Esophagus muscularis mucosa (tissue), 3 donors: ENCODE measurements at regions not wholly inside any gene's neighbourhood (a gene's known extent, or its start where the extent isn't known, plus 50 kb on each side); places are given as distances from the start of the nearest gene placed in this dataset.

Source experiments
- CTCF ChIP-seq, 3 experiments: fragments of 200-600 bp in 2 of 3; fragments of 450-650 bp in 1 of 3; sonication (generic) in 2 of 3; IDR thresholded peaks; one replicate each; pipeline ENCODE4 v1.5.1; 2017 to 2019; ENCODE audit warnings: antibody characterized with exemption in 3 of 3, mild to moderate bottlenecking in 2 of 3, moderate library complexity in 1 of 3
- POLR2A ChIP-seq: fragments of 450-650 bp; IDR thresholded peaks from one replicate; pipeline ENCODE4 v1.6.1; 2017; ENCODE audit warnings: antibody characterized with exemption, moderate library complexity, mild to moderate bottlenecking, low read depth
- POLR2AphosphoS5 ChIP-seq, 2 donors: sonication (generic); formaldehyde crosslinking; IDR thresholded peaks; one replicate each; pipeline ENCODE4 v1.6.1; 2017; ENCODE audit warnings: antibody characterized with exemption in 2 of 2

GRCh38 chr12:22990501-22990900 lies 365.5 kb downstream of the ETNK1 start:
- TF ChIP-seq CTCF (IDR thresholded peaks at IDR 0.05) = no peak
- TF ChIP-seq POLR2A = no peak
- TF ChIP-seq POLR2AphosphoS5 (IDR thresholded peaks at IDR 0.05) = no peak
